Dermis blood vessel endothelial cell (primary cell): ENCODE measurements at regions not wholly inside any gene's neighbourhood (a gene's known extent, or its start where the extent isn't known, plus 50 kb on each side); places are given as distances from the start of the nearest gene placed in this dataset.
"Not testable (repeated sequence)": the region's sequence is repeated elsewhere in the genome, so short reads cannot be mapped to it uniquely, and the experiment has no call there.

Experiments
- DNase-seq: peaks from one replicate; pipeline ENCODE4 v3.0.0; 2010

- DNase-seq = no peak
Measured at GRCh38 chr19:27717825-27718224, 1495.1 kb downstream of the UQCRFS1 start.

- no peak for DNase-seq
Measured at GRCh38 chr19:27716922-27717321, 1496.0 kb downstream of the UQCRFS1 start.

DNA sequence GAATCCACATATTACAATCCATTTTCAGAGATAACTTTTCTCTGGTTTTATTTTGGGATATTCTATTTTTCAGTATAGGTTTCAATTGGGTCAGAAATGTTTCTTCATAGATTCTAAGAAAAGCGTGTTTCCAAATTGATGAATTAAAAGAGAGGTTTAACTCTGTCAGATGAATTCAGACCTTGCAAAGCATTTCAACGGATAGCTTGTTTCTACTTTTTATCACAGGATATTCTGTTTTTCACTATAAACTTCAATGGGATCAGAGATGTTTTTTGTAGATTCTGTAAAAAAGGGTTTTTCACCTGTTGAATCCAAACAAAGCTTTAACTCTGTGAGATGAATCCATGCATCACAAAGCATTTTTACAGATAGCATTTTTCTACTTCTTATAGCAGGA is 1498.1 kb downstream of the UQCRFS1 start:
- no peak for DNase-seq

GRCh38 chr19:27709496-27709895 is 1503.5 kb downstream of the UQCRFS1 start:
- DNase-seq = no peak

DNA sequence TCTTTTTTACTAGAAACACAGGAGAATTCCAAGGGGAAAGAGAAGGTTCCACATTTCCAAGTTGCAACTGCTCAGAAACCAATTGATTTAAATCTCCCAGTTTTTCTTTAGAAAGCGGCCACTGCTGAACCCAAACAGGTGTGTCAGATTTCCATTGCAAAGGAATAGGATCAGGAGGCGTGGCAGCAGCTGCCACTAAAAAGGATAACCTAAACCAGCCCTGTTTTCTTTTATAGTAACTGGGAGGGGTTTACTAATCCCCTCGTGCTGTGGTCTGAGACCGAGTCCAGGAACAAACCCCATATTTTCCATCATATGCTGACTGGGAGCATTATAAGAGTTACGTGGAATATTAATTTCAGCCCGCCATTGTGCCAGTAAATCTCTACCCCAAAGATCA is 1504.0 kb downstream of the UQCRFS1 start:
- not testable (repeated sequence) for DNase-seq

- DNase-seq = not testable (repeated sequence)
Measured at GRCh38 chr19:27707026-27707425, 1505.9 kb downstream of the UQCRFS1 start.

DNA sequence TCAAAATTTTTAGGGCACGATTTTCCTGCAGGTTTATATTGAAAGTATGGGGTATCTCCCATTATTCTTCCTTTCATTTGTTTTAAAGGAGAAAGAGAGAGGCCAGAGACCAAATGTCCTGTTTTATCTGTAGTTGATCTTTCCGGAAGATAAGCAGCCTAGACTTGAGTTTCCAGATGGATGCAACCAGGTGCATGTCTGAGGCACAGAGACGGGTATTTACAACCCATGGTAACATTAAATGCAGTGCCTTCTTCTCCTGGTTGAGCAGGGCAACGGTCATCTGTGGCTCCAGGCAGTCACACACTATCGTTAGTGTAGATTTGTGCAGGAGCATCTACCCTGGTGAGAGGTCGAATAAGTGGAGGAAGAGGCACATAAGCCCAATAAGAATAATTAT is 1507.1 kb downstream of the UQCRFS1 start:
- no peak for DNase-seq

GRCh38 chr19:27694361-27695055 is 1518.4 kb downstream of the UQCRFS1 start:
- no peak for DNase-seq

GRCh38 chr19:27691991-27692390 is 1521.0 kb downstream of the UQCRFS1 start:
- DNase-seq = no peak

GRCh38 chr19:27689734-27690241 is 1523.2 kb downstream of the UQCRFS1 start:
- DNase-seq = no peak

DNA sequence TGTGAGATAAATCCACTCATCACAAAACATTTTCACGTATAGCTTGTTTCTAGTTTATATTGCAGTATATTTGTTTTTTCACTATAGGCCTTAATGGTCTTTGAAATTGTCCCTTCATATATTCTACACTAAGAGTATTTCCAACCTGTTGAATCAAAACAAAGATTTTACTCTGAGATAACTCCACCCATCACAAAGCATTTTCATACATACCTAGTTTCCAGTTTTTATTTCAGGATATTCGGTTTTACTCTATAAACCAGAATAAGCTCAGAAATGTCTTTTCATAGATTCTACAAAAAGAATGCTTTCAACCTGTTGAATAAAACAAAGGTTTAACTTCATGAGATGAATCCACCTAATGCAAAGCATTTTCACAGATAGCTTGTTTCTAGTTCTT is 1528.7 kb downstream of the UQCRFS1 start:
- DNase-seq = no peak

GRCh38 chr19:27681972-27682371 is 1531.0 kb downstream of the UQCRFS1 start:
- no peak for DNase-seq

DNA sequence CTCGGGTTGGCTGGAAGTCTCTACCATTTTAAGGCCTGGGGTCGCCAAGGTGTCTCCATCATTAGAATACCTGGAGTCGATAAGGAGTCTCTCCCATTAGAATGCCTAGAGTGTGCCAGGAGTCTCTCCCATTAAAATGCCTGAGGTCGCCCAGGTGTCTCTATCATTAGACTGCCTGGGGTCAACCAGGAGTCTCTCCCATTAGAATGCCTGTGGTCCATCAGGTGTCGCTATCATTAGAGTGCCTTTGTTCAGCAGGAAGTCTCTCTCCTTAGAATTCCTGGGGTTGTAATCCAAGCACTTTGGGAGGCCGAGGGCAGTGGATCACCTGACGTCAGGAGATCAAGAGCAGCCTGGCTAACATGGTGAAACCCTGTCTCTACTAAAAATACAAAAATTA is 1533.0 kb downstream of the UQCRFS1 start:
- no peak for DNase-seq

GRCh38 chr19:27679399-27679798 is 1533.6 kb downstream of the UQCRFS1 start:
- no peak for DNase-seq

DNA sequence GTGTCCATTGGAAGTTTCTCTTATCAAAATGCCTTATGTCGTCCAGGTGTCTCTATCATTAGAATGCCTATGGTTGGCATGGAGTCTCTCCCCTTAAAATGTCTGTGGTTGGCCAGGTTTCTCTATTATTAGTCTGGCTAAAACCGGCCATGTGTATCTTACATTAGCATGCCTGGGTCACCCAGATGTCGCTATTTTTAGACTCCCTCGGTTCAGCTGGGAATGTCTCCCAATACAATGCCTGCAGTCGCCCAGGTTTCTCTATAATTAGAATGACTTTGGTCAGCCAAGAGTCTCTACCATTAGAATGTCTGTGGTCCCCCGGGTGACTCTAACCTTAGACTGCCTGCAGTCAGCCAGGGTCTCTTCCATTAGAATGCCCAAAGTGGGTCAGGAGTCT is 1536.1 kb downstream of the UQCRFS1 start:
- no peak for DNase-seq

GRCh38 chr19:27676334-27676733 is 1536.6 kb downstream of the UQCRFS1 start:
- no peak for DNase-seq

DNA sequence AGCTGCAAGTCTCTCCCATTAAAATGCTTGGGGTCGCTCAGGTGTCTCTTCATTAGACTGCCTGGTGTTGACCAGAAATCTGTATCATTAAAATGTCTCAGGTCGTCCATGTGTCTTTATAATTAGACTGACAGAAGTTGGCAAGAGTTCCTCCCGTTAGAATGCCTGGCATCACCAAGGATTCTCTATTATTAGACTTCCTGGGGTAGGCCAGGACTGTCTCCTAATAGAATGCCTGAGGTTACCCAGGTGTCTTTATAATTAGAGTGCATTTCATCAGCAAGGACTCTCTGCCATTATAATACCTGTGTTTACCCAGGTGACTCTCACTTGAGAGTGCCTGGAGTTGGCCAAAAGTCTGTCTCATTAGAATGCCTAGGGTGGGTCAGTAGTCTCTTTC is 1537.2 kb downstream of the UQCRFS1 start:
- DNase-seq = no peak

GRCh38 chr19:27674701-27675100 is 1538.2 kb downstream of the UQCRFS1 start:
- no peak for DNase-seq

GRCh38 chr19:27673986-27674385 is 1539.0 kb downstream of the UQCRFS1 start:
- DNase-seq = no peak

- no peak for DNase-seq
Measured at GRCh38 chr19:27672309-27673047, 1540.5 kb downstream of the UQCRFS1 start.

DNA sequence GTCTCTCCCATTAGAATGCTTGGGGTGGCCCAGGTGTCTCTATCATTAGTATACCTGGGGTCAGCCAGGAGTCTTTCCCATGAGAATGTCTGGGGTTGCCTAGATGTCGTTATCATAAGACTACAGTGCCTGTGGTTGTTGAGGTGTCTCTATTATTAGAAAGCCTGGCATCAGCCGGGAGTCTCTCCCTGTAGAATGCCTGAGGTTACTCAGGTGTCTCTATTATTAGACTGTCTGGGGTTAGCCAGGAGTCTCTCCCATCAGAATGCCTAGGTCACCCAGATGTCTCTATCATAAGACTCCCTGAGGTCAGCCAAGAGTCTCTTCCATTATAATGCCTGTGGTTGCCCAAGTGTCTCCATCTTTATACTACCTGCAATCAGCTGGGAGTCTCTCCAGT is 1541.1 kb downstream of the UQCRFS1 start:
- no peak for DNase-seq

DNA sequence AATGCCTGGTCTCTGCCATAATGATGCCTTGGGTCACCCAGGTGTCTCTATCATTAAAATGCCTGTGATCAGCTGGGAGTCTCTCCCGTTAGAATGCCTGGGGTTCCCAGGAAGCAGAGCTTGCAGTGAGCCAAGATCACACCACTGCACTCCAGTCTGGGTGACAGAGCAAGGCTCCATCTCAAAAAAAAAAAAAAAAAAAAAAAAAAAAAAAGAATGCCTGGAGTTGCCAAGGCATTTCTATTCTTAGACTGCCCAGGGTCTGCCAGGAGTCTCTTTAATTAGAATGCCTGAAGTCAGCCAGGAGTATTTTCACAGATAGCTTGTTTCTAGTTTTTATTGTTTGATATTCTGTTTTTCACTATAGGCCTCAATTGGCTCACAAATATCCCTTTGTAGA is 1552.5 kb downstream of the UQCRFS1 start:
- no peak for DNase-seq

DNA sequence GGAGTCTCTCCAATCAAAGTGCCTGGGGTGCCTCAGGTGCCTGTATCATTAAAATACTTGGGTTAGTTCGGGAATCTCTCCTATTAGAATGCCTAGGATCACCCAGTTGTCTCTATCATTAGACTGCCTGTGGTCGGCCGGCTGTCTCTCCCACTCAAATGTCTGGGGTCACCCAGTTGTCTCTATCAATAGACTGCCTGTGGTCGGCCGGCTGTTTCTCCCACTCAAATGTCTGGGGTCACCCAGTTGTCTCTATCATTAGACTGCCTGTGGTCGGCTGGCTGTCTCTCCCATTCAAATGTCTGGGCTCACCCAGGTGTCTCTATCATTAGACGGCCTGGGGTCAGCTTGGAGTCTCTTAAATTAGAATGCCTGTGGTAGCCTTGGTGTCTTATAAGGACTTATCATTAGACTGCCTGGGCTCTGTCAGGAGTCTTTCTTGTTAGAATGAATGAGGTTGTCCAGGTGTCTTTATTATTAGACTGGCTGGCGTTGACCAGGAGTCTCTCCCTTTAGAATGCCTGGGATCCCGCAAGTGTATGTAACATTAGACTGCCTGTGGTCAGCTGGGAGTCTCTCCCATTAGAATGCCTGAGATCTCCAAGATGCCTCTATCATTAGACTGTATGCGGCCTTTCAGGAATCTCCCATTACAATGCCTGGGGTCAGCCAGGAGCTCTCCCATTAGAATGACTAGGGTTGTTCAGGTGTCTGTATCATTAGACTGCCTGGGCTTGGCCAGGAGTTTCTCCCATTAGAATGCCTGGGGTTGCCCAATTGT is 1555.5 kb downstream of the UQCRFS1 start:
- no peak for DNase-seq
